ENCODE measurements at regions not wholly inside any gene's neighbourhood (a gene's known extent, or its start where the extent isn't known, plus 50 kb on each side); places are given as distances from the start of the nearest gene placed in this dataset.

- DNase-seq (no peak), ATAC-seq (no peak)
Measured at GRCh38 chr2:104043864-104044263, 810.1 kb upstream of the POU3F3 start.

- DNase-seq (no peak), ATAC-seq (no peak)
Measured at GRCh38 chr2:104045071-104045470, 808.8 kb upstream of the POU3F3 start.

- ATAC-seq (no peak), DNase-seq (no peak)
Measured at GRCh38 chr2:104046466-104046865, 807.4 kb upstream of the POU3F3 start.

- DNase-seq (no peak), ATAC-seq (no peak)
Measured at GRCh38 chr2:104047516-104047915, 806.4 kb upstream of the POU3F3 start.

- ATAC-seq (no peak), DNase-seq (no peak)
Measured at GRCh38 chr2:104049438-104049837, 804.5 kb upstream of the POU3F3 start.

DNA sequence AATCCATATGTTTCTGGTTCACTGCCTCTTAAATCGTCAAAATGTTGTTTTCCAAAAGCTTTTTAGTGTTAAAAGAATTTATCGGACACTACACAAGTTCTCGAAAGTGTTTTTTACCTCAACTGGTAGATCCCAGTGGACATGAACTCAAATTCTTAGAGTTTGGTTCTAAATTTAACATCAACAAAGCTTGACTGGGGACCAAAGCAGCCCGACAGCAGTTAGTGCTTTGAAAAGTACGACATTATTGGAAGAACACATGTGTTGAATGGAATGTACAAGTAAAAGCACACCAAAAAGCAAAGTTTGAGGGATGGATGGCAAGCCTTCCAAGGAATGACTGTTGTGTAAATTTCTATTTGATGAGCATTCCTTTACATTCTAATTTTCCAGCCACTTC is 803.9 kb upstream of the POU3F3 start:
- ATAC-seq (no peak), DNase-seq (no peak)

GRCh38 chr2:104050656-104051242 is 803.2 kb upstream of the POU3F3 start:
- no peak for DNase-seq
- no peak for ATAC-seq

DNA sequence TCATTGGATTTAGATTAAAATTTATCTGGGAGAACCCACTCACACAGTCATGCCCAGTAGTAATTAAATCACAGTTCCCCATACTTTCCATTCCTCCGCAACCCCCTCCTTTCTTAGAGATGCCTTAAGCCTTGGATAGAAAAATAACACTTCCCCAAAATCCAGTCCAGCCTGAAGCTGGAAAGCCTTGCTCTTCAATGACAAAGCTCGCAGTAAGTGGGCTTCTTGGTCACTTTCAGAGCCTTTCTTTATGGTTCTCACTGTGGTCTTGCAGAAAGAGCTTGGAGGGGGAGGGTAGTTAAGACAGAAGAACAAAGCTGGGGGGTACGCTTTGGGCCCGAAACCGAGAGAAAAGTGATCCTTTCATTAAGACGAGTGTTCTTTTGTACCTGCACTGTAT is 802.1 kb upstream of the POU3F3 start:
- ATAC-seq = no peak

DNA sequence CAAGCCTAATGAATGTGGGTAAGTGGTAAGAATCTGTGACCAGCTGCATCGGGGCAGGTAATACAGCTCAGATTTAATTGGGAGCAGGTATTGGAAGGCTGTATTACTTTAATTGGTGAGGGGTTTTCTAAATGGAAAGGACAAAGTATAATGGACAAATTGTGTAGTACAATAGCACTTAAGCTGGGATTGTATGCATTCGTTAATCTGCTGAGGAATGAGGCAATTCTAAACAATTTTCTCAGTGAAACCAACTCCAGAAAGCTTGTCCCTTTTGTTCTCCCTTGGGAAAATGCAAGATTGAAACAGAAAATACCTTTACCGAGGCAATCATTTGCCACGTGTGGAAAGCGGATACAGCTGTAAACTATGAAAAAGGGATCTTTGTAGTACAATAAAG is 801.6 kb upstream of the POU3F3 start:
- ATAC-seq (no peak), DNase-seq (no peak)

More for the DNA sequence above, 802.1 kb upstream of the POU3F3 start:
- DNase-seq = no peak

GRCh38 chr2:104056451-104056850 is 797.5 kb upstream of the POU3F3 start:
- ATAC-seq (no peak), DNase-seq (no peak)

DNA sequence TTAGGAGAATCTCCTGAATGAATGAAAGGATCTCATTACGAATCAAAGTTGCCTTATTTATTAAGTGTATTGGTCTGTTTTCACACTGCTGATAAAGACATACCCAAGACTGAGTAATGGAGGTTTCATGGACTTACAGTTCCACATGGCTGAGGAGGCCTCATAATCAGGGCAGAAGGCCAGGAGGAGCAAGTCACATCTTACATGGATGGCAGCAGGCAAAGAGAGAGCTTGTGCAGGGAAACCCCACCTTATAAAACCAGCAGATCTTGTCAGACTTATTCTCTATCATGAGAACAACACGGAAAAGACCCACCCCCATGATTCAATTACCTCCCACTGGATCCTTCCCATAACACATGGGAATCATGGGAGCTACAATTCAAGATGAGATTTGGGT is 785.2 kb upstream of the POU3F3 start:
- ATAC-seq (no peak), DNase-seq (no peak)

- ATAC-seq = no peak
- DNase-seq = no peak
Measured at GRCh38 chr2:104077573-104077972, 776.3 kb upstream of the POU3F3 start.

- DNase-seq (no peak), ATAC-seq (no peak)
Measured at GRCh38 chr2:104078431-104079157, 775.3 kb upstream of the POU3F3 start.

- ATAC-seq (no peak), DNase-seq (no peak)
Measured at GRCh38 chr2:104088745-104089144, 765.2 kb upstream of the POU3F3 start.

- ATAC-seq (no peak), DNase-seq (no peak)
Measured at GRCh38 chr2:104090407-104090806, 763.5 kb upstream of the POU3F3 start.

DNA sequence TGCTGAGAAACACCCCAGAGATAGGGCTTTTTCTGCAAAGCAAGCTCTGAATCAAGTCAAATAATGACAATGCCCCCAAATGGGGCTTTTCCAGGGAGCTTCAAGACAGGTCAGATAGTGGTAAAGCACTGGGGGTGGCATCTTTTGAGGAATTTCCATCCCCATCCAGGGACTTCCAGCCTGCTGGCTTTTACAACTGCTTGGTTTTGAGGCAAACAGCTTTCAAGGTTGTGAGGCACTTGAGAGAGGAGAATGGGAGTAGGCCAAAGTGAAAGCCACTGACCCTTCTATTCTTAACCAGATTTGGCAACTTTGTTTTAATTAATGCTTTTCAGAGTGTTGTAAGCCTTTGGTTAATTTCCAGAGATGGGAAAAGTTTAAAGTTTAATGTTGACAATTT is 762.0 kb upstream of the POU3F3 start:
- DNase-seq (no peak), ATAC-seq (no peak)

GRCh38 chr2:104092886-104093285 is 761.0 kb upstream of the POU3F3 start:
- DNase-seq (no peak), ATAC-seq (no peak)

GRCh38 chr2:104102615-104103014 is 751.3 kb upstream of the POU3F3 start:
- DNase-seq (no peak), ATAC-seq (no peak)

- ATAC-seq (no peak), DNase-seq (no peak)
Measured at GRCh38 chr2:104109356-104109755, 744.6 kb upstream of the POU3F3 start.

- ATAC-seq (no peak), DNase-seq (no peak)
Measured at GRCh38 chr2:104118889-104119288, 735.0 kb upstream of the POU3F3 start.

DNA sequence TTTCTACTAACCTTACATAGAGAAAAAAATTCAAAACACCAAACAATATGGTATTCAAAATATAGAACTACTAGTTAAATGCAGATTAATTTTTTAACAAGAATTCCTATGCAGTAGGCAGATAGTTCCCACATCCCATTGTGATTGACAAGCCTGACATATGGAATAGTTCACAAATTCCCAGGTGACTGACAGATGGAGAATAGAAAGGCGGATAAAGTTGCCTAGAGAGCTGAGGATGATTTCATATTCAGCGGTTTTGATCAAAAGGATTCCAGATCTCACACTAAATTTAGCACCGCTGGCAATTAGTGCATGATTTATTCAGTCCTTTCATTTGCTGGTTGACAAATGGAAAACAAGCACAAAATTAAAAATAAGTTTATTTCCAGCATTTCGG is 733.7 kb upstream of the POU3F3 start:
- ATAC-seq (no peak), DNase-seq (no peak)

GRCh38 chr2:104125096-104125495 is 728.8 kb upstream of the POU3F3 start:
- DNase-seq (no peak), ATAC-seq (no peak)

DNA sequence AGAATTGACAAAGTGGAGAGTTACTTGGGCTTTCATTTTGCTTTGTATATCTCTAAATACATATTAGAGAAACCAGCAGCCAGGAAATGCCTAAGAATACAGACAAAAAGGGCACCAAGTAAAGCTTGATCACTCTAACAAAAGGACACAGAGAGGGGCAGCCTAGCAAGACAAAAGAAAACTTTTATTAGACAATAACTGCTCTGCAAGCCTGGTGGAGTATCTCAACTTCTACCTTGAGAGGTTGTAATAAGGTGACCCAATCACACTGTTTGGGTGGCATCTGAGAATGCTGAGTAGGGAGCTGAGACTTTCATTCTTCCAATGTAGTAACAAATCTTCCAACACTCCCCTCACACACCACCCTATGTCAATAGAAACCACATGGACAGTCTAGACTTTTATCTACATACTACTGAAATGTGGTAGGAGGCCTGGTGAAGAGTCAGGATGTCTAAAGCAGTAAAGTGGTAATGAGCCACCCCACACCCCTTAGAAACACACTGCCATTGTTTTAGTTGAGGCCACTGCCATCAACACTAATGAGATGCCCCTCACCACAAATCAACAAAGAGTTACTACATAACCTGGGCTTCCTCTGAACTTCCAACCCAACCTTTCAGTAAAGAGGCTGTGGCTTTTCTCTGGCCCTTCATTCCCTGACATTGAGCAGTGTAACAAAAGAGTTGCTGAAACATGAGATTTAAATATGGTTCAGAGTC is 726.7 kb upstream of the POU3F3 start:
- DNase-seq (no peak), ATAC-seq (no peak)

- ATAC-seq = no peak
- DNase-seq = no peak
Measured at GRCh38 chr2:104140361-104140760, 713.6 kb upstream of the POU3F3 start.

Data from stimulated activated naive CD8-positive, alpha-beta T cell treated with anti-CD3 and anti-CD28 coated beads, Interleukin-15, Interleukin-2, amounts not matched to agents 100 U/mL and 50 U/mL, for 24 hours (primary cell).